ENCODE measurements at regions not wholly inside any gene's neighbourhood (a gene's known extent, or its start where the extent isn't known, plus 50 kb on each side); places are given as distances from the start of the nearest gene placed in this dataset.

DNA sequence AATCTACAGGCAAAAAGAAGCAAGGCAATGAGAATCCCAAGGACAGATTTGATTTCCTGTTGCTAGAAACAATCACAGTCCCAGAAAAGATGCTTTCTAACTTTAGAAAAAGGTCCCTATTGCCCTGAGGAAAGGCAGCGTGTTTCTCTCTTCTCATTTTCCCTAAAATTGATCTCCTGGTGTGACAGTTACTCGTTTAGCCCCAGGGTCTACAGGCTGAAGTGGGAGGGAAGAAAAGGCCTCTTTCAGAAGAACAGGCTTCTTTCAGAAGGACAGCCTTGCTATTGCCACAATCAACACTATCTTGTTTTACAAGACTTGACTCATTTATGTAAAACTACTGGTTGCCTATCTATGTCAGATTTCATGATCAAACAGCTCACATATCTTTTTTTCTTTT, 121.8 kb upstream of the OR4E1 start:
- no peak for TF ChIP-seq POLR2A (IDR thresholded peaks at IDR 0.05)
- TF ChIP-seq, protein P1, sequence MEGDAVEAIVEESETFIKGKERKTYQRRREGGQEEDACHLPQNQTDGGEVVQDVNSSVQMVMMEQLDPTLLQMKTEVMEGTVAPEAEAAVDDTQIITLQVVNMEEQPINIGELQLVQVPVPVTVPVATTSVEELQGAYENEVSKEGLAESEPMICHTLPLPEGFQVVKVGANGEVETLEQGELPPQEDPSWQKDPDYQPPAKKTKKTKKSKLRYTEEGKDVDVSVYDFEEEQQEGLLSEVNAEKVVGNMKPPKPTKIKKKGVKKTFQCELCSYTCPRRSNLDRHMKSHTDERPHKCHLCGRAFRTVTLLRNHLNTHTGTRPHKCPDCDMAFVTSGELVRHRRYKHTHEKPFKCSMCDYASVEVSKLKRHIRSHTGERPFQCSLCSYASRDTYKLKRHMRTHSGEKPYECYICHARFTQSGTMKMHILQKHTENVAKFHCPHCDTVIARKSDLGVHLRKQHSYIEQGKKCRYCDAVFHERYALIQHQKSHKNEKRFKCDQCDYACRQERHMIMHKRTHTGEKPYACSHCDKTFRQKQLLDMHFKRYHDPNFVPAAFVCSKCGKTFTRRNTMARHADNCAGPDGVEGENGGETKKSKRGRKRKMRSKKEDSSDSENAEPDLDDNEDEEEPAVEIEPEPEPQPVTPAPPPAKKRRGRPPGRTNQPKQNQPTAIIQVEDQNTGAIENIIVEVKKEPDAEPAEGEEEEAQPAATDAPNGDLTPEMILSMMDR (IDR thresholded peaks at IDR 0.05) = no peak
